NCI-H2107 treated with DMSO at 0.1 percent for 48 hours (cell line): ENCODE measurements at regions not wholly inside any gene's neighbourhood (a gene's known extent, or its start where the extent isn't known, plus 50 kb on each side); places are given as distances from the start of the nearest gene placed in this dataset.
"Not testable (repeated sequence)": the region's sequence is repeated elsewhere in the genome, so short reads cannot be mapped to it uniquely, and the experiment has no call there.

ENCODE experiments used
- DNase-seq: peaks from one replicate; lab custom pipeline; 2025; ENCODE audit not compliant: unreplicated experiment; lab: John Stamatoyannopoulos, UW

- no peak for DNase-seq
Observed at GRCh38 chr18:21928925-21929324, 188.3 kb downstream of the MIB1 start.

GRCh38 chr18:21930177-21930576 is 189.6 kb downstream of the MIB1 start:
- no peak for DNase-seq

- no peak for DNase-seq
Observed at GRCh38 chr18:21933931-21934765, 193.6 kb downstream of the MIB1 start.

- no peak for DNase-seq
Observed at GRCh38 chr18:21934766-21935015, 194.1 kb downstream of the MIB1 start.

- no peak for DNase-seq
Observed at GRCh38 chr18:21943456-21943855, 202.9 kb downstream of the MIB1 start.

GRCh38 chr18:21949326-21950015 is 208.9 kb downstream of the MIB1 start:
- no peak for DNase-seq

- DNase-seq = peak; percentile 15
Observed at GRCh38 chr18:21955757-21956652, 213.4 kb upstream of the GATA6 start.

GRCh38 chr18:21958263-21958662 is 211.1 kb upstream of the GATA6 start:
- no peak for DNase-seq

- no peak for DNase-seq
Observed at GRCh38 chr18:21958707-21959450, 210.5 kb upstream of the GATA6 start.

- no peak for DNase-seq
Observed at GRCh38 chr18:21960189-21960588, 209.2 kb upstream of the GATA6 start.

GRCh38 chr18:21963336-21963735 is 206.1 kb upstream of the GATA6 start:
- DNase-seq = no peak

- DNase-seq = no peak
Observed at GRCh38 chr18:21968338-21968737, 201.1 kb upstream of the GATA6 start.

GRCh38 chr18:21972281-21972680 is 197.1 kb upstream of the GATA6 start:
- DNase-seq = no peak

GRCh38 chr18:21975954-21976353 is 193.4 kb upstream of the GATA6 start:
- not testable (repeated sequence) for DNase-seq

GRCh38 chr18:21978546-21979170 is 190.7 kb upstream of the GATA6 start:
- no peak for DNase-seq

GRCh38 chr18:21979171-21979560 is 190.2 kb upstream of the GATA6 start:
- DNase-seq = no peak

GRCh38 chr18:21979759-21980158 is 189.6 kb upstream of the GATA6 start:
- DNase-seq = no peak

- no peak for DNase-seq
Observed at GRCh38 chr18:21980744-21981143, 188.6 kb upstream of the GATA6 start.

- DNase-seq = not testable (repeated sequence)
Observed at GRCh38 chr18:21981489-21981888, 187.9 kb upstream of the GATA6 start.

GRCh38 chr18:21991081-21991534 is 178.3 kb upstream of the GATA6 start:
- no peak for DNase-seq
